GM18499 (cell line): ENCODE measurements at regions not wholly inside any gene's neighbourhood (a gene's known extent, or its start where the extent isn't known, plus 50 kb on each side); places are given as distances from the start of the nearest gene placed in this dataset.

Experiments used
- ATAC-seq: cut with Tn5 transposase; IDR thresholded peaks from one replicate; pipeline ENCODE4 v1.9.1; 2021; ENCODE audit warnings: moderate number of reproducible peaks; ENCODE audit not compliant: insufficient read depth, unreplicated experiment

GRCh38 chr13:89574077-89574476 is 1773.4 kb upstream of the MIR17HG start:
- ATAC-seq, result no peak

- no peak for ATAC-seq
Measured at GRCh38 chr13:89577301-89577700, 1770.2 kb upstream of the MIR17HG start.

DNA sequence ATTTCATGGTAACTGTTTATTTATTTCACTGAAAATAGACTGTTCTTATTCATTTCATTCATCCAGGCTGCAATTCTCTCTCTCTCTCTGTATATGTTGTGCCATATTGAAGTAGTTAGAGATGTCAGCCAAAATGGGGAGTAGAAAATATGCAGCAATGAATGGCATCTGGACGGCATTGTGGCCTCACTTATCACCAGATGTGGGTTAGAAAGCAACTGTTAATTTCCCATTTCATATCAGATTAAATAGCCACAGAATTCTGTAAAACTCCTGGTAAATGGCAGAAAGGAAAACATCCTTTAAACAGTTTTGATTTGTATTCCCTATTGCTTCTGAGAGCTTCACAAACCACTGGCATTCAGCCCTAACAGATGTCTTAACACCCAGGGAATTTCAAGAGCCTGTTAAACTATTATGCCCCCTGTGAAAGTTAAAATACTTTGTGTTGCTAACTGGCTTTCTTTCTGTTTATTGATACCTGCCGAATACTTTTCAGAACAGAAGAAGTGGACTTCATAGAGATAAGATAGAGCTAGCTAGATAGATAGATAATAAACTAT is 1763.3 kb upstream of the MIR17HG start:
- ATAC-seq, result no peak

GRCh38 chr13:89602655-89603054 is 1744.8 kb upstream of the MIR17HG start:
- ATAC-seq, result no peak

DNA sequence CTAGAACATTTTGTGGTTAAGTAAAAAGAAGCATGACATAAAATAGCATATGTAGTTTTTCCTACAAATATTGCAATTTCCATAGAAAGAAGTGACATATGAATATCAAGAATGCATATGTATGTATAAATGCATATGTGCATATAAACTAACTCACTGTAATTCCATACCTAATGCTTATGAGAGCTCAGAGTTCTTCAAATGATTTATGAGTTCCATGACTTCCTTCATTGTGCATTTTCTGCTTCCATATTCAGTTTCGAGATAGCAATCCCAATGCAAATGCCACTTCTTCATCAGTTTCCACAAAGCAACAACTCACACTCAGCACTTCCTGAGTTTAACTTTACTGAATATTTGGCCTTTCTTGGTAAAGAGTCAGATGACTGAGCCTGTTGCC is 1744.3 kb upstream of the MIR17HG start:
- ATAC-seq, result no peak

GRCh38 chr13:89609318-89609717 is 1738.2 kb upstream of the MIR17HG start:
- ATAC-seq, result no peak

- no peak for ATAC-seq
Measured at GRCh38 chr13:89610331-89610730, 1737.2 kb upstream of the MIR17HG start.

DNA sequence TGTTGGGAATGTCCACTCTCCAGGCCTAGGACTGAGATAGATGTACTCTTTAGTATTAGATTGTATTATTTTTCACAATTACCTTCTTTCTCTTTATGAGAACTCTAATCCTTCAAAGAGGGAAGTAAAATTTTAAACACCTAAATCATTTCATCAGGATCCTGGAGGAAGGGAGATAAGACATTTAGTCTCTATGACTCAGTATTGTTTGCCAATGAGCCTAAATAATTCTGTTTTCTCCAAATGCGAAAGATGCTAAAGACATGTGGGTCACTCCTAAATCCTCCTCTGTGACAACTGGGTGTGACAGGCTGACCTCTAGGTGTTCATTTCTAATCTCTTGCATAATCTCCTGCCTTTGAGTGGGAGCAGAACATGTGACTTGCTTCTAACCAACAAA is 1736.6 kb upstream of the MIR17HG start:
- ATAC-seq, result no peak

DNA sequence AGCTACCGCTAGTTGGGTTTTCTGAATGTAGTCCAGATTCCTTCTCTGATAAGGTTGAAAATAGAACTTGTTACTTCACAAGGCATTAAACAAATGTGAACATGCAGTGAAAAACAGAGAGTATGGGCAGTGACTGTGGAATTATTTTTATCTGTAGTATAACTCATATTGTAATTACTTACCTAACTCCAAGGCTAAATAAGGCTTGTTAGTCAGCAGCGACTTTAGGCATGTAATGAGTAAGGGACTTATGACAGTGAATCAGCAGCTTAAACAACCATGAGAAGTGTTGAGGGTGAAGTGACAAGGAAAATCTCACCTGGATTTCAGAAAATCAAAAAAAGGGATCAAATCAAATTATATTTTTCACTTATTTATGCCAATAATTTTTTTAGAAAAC is 1719.5 kb upstream of the MIR17HG start:
- ATAC-seq, result no peak

- no peak for ATAC-seq
Measured at GRCh38 chr13:89628567-89628966, 1718.9 kb upstream of the MIR17HG start.

GRCh38 chr13:89650226-89650625 is 1697.3 kb upstream of the MIR17HG start:
- ATAC-seq, result no peak

DNA sequence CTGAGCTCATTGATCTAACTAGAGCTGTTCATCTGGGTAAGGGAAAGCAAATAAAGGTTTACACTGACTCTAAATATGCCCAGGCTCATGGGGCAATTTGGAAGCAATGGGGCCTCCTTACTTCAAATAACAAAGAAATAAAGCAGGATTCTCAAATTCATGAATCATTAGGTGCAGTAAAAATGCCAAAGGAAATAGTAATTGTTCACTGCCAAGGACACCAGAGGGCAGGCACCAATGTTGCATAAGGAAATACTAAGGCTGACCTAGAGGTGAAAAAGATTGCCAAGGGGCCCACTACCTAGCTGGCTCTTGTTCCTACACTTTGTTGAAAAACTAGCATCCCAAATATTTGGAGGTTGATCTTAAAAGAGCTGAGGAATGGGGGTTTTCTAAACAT is 1686.7 kb upstream of the MIR17HG start:
- ATAC-seq, result no peak

DNA sequence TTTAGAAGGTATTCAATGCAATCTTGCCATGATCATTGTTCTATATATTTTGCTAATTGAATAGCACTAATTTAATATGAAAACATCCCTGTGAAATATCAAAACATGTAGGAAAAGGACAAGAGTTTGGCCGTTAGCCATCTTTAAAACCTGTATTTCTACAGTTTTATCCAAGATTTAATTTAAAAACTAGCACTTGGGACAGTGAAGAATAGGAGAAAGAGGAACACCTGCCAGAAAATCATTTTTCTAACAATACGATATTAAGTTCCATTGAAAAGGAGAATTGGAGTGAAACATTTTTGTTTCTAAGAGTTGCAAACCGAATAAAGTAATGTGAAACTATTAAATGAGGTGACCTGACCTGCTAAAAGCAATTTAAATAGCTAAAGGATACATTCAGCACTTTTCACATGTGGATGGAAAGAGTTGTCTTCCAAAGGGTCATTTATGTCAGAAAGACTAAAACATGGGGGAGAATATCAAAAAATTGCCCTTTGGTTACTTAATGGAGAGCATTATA is 1673.6 kb upstream of the MIR17HG start:
- no peak for ATAC-seq

DNA sequence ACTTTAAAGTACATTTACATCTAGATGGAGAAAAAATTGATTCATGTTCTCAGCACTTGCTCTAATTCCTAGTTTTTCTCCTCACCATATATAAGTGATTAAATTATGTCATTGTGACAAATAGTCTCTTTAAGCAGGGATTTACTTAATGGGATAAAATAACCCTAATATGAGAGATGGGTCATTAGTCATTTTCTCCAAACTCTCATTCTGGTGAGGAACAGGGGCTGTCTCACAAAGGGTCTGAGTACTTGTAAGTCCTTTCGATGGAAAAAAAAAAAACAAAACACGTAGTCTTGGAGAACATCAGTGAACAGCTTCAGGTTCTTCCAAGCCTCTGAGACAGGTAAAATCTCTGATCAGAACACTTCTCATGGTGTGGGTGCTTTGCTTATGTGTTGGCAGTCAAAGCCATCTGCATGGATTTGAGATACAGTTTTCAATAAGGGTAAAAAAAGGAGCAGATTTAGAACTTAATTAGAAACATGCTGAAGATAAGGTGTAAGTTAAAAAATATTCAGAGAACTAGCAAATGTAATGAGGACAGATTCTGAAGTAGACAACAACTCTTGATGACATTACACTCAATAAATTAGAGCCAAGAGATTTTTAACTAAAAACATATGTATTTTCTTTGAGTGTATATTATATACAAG is 1668.9 kb upstream of the MIR17HG start:
- ATAC-seq, result no peak

DNA sequence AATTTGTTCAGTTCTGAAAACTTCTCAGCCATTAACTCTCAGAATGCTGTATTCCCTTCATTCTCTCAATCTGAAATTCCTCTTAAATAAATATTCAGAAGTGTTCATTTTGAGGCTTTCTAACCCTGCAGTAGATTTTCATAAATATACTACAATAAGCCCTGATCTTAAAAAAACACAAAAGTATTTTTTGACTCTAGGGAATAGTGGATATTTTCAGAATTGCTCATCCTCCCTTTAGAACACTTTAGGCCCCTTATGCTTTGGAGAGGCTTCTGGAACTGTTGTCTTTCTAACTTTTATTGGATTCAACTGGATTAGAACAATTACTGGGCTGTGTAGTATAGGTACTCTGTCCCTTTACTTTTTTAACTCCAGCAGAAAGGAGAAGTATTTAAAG is 1662.6 kb upstream of the MIR17HG start:
- ATAC-seq, result no peak

GRCh38 chr13:89686171-89686570 is 1661.3 kb upstream of the MIR17HG start:
- ATAC-seq, result no peak

DNA sequence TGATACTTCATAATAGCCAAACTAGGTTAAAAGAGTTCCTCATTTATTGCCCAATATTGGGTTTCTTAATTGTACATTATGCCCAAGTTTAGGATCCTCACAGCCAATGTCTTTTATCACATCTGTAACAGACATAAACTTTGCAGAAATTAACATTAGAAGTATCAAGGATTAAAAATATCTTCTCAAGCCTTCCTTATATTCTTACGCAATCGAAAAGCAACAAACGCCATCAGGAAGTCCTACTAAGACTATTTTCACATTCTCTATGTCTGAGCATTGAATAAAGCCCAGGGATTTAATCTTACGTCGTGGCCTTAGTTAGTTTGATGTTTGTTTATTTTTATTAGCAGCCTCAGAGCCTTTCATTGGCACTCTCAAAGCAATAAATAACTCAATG is 1660.4 kb upstream of the MIR17HG start:
- ATAC-seq, result no peak

- no peak for ATAC-seq
Measured at GRCh38 chr13:89688918-89689317, 1658.6 kb upstream of the MIR17HG start.

GRCh38 chr13:89694451-89694850 is 1653.0 kb upstream of the MIR17HG start:
- ATAC-seq, result no peak

DNA sequence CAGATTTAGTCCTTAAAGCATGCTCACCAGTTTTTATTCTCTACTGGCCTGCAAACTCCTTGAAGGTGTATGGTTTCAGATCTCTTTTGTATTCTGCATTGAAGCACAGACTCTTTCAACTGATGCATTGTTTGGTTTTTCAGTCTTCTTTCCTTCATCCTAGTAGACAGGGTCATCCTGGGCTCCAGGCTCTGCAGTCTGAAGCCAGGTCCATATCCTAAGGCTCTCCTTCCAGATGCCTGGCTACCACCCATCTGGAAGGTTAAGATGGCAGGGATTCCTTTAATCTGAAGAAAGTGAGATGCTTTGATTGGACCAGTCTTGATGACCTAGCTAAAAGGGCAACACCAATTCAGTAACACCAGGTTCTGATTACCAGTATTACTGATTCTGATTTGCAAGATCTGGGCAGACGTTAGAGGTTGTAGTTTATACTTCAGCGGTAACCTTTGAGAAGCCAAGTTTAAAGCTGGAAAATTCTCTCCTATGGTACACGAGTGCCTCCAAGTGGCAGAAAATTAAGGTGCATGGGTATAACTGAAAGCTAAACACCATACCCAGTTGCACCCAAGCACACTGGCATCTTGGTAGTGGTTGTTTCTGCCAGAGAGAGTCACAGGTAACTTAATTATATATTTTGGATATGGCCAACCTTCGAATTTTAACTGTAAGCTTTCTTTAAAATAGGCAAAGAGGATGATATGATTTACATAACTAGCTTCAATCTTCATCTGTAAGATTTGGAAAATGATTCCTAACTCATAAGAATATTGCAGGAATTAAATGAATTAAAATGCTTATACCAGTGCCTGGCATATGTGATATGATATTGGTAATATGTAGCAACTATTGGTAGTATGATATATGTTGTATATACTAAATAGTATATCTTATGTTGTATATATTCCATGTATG is 1651.9 kb upstream of the MIR17HG start:
- ATAC-seq, result no peak

DNA sequence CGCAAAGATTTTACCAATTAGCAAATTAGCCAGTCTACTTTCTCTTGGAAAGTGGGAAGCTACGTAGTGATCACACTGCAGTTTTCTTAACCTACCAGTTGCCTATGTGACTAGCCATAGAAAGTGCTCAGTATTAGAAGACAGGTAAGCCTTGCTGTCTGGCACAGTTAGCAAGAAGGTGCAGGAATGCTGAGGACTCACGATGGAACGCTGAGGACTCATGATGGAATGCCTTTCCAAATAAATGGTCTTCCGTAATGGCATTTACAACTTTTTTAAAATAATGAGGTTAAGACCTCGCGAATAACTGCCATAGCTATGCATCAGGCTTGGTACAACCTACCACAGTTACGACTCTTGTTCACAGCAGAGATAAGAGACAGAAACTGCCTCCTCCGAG is 1645.6 kb upstream of the MIR17HG start:
- ATAC-seq, result no peak
